ENCODE measurements at regions not wholly inside any gene's neighbourhood (a gene's known extent, or its start where the extent isn't known, plus 50 kb on each side); places are given as distances from the start of the nearest gene placed in this dataset.
A peak's percentile ranks its signal among the peaks of the same experiment; 100 is the strongest.

GRCh38 chr1:29703596-29704370 lies 467.5 kb downstream of the PTPRU start:
- Mint-ChIP-seq H3K4me1 (peaks cover 8% of the 10 kb centered on the region), H3K36me3 (ENCODE audit: low read depth) (no peaks in the 10 kb centered on the region), H3K9me3 (no peaks in the 10 kb centered on the region), H3K27ac (no peak overlapping the region), H3K27me3 (ENCODE audit: insufficient read depth) (peaks cover 36% of the 10 kb centered on the region), H3K4me3 (no peak overlapping the region)
- peak; percentile 84 for TF ChIP-seq CTCF (conservative IDR thresholded peaks at IDR 0.05)
- Histone ChIP-seq H3K9ac (ENCODE audit: extremely low read depth, low read length, poor library complexity, severe bottlenecking) (no peak overlapping the region), H3K4me3 (ENCODE audit: low read length) (no peak overlapping the region), H3K9me3 (ENCODE audit: control insufficient read depth, low read length) (no peaks in the 10 kb centered on the region), H3K27ac (ENCODE audit: low read depth, low read length) (no peak overlapping the region), H3K27me3 (ENCODE audit: control insufficient read depth, insufficient read depth, low read length, poor library complexity, severe bottlenecking) (peaks cover 12% of the 10 kb centered on the region), H3K4me1 (ENCODE audit: control insufficient read depth, insufficient read depth, low read length) (no peaks in the 10 kb centered on the region), H3K36me3 (ENCODE audit: control insufficient read depth, insufficient read depth, low read length) (no peaks in the 10 kb centered on the region)
- peak; percentile 70 for DNase-seq
- 51 to 52% methylated on average over 3 to 8 of the region's 8 CpGs for WGBS, 2 experiments (ENCODE audit: insufficient coverage in 1 of 2, insufficient read length in 1 of 2)

GRCh38 chr1:29700491-29700890 lies 464.2 kb downstream of the PTPRU start:
- peaks cover 15% of the 10 kb centered on the region for H3K4me1 Mint-ChIP-seq
- no peak overlapping the region for H3K27ac Mint-ChIP-seq
- no peak for DNase-seq
- Histone ChIP-seq H3K9me3 (ENCODE audit: control insufficient read depth, low read length) (no peaks in the 10 kb centered on the region), H3K36me3 (ENCODE audit: control insufficient read depth, insufficient read depth, low read length) (no peaks in the 10 kb centered on the region), H3K4me1 (ENCODE audit: control insufficient read depth, insufficient read depth, low read length) (no peaks in the 10 kb centered on the region), H3K9ac (ENCODE audit: extremely low read depth, low read length, poor library complexity, severe bottlenecking) (no peak overlapping the region), H3K27me3 (ENCODE audit: control insufficient read depth, insufficient read depth, low read length, poor library complexity, severe bottlenecking) (peaks cover 8% of the 10 kb centered on the region), H3K4me3 (ENCODE audit: low read length) (no peak overlapping the region), H3K27ac (ENCODE audit: low read depth, low read length) (no peak overlapping the region)
- H3K36me3 Mint-ChIP-seq (ENCODE audit: low read depth) = no peaks in the 10 kb centered on the region
- no peak overlapping the region for H3K4me3 Mint-ChIP-seq
- peaks cover 25% of the 10 kb centered on the region for H3K27me3 Mint-ChIP-seq (ENCODE audit: insufficient read depth)
- TF ChIP-seq CTCF (conservative IDR thresholded peaks at IDR 0.05) = no peak
- no peaks in the 10 kb centered on the region for H3K9me3 Mint-ChIP-seq
- 81% methylated on average over 1 of the region's 1 CpG; no CpG with 5 or more reads in 1 of the 2 experiments for WGBS, 2 experiments (ENCODE audit: insufficient coverage in 1 of 2, insufficient read length in 1 of 2)

- Mint-ChIP-seq H3K27ac (no peak overlapping the region), H3K9me3 (peaks cover 5% of the 10 kb centered on the region), H3K4me3 (no peak overlapping the region), H3K36me3 (ENCODE audit: low read depth) (no peaks in the 10 kb centered on the region), H3K27me3 (ENCODE audit: insufficient read depth) (peaks cover 12% of the 10 kb centered on the region), H3K4me1 (peaks cover 10% of the 10 kb centered on the region)
- no peak overlapping the region for H3K27ac ChIP-seq (ENCODE audit: low read depth, low read length)
- H3K9ac ChIP-seq (ENCODE audit: extremely low read depth, low read length, poor library complexity, severe bottlenecking) = no peak overlapping the region
- H3K36me3 ChIP-seq (ENCODE audit: control insufficient read depth, insufficient read depth, low read length) = no peaks in the 10 kb centered on the region
- H3K4me1 ChIP-seq (ENCODE audit: control insufficient read depth, insufficient read depth, low read length) = no peaks in the 10 kb centered on the region
- H3K9me3 ChIP-seq (ENCODE audit: control insufficient read depth, low read length) = peaks cover 3% of the 10 kb centered on the region
- no peak for DNase-seq
- WGBS, 2 experiments (ENCODE audit: insufficient coverage in 1 of 2, insufficient read length in 1 of 2) = 93 to 96% methylated on average over 11 to 12 of the region's 12 CpGs
- no peak overlapping the region for H3K4me3 ChIP-seq (ENCODE audit: low read length)
- no peaks in the 10 kb centered on the region for H3K27me3 ChIP-seq (ENCODE audit: control insufficient read depth, insufficient read depth, low read length, poor library complexity, severe bottlenecking)
- no peak for TF ChIP-seq CTCF (conservative IDR thresholded peaks at IDR 0.05)
These were observed 462.3 kb downstream of the PTPRU start for GRCh38 chr1:29698626-29699025.

Data from endodermal cell (in vitro differentiated cells).